Prostate gland (tissue), 2 donors: ENCODE measurements at regions not wholly inside any gene's neighbourhood (a gene's known extent, or its start where the extent isn't known, plus 50 kb on each side); places are given as distances from the start of the nearest gene placed in this dataset.

Source experiments
- DNase-seq: peaks from one replicate; pipeline ENCODE4 v3.0.0-alpha.2; 2019; ENCODE audit warnings: low spot score
- H3K27ac ChIP-seq, 2 donors: fragments of 200-600 bp; sonication (generic); 2 replicates each; pipeline ENCODE4 v1.5.1; 2017 to 2019
- H3K27me3 ChIP-seq: fragments of 200-600 bp; sonication (generic); replicated peaks from 2 replicates; pipeline ENCODE4 v1.5.1; 2019; ENCODE audit not compliant: insufficient read depth
- H3K36me3 ChIP-seq, 2 donors: fragments of 200-600 bp; sonication (generic); 1 replicate in 1 of 2; 2 replicates in 1 of 2; pipeline versions ENCODE4 v1.5.1 to v1.8.1; 2017 to 2019
- H3K4me1 ChIP-seq: fragments of 200-600 bp; sonication (generic); replicated peaks from 2 replicates; pipeline ENCODE4 v1.5.1; 2019
- H3K4me3 ChIP-seq, 2 donors: fragments of 200-600 bp; sonication (generic); 2 replicates each; pipeline ENCODE4 v1.5.1; 2017 to 2019
- H3K9me3 ChIP-seq: fragments of 200-600 bp; sonication (generic); 2 replicates; pipeline ENCODE4 v1.5.1; 2017
- POLR2A ChIP-seq: fragments of 450-650 bp; IDR thresholded peaks from one replicate; pipeline ENCODE4 v1.6.1; 2016; ENCODE audit warnings: antibody characterized with exemption, mild to moderate bottlenecking
- POLR2AphosphoS5 ChIP-seq: sonication (generic); formaldehyde crosslinking; IDR thresholded peaks from one replicate; pipeline ENCODE4 v1.6.1; 2017; ENCODE audit warnings: antibody characterized with exemption
- WGBS: methylation state at CpG from one replicate; pipeline ENCODE4 v1.1.5; 2018; 5-methylcytosine and 5-hydroxymethylcytosine counted together
- intact Hi-C: fragments of 100-400 bp; cut with DNase I; formaldehyde crosslinking; loops from one replicate; pipeline ENCODE4 v1.14.2; 2022
- TF ChIP-seq, protein P1 (sequence below), 4 experiments: fragments of 200-600 bp in 2 of 4; fragments of 450-650 bp in 2 of 4; sonication (generic) in 2 of 4; IDR thresholded peaks; 1 replicate in 3 of 4; 2 replicates in 1 of 4; pipeline ENCODE4 v1.5.1; 2016 to 2019; ENCODE audit warnings: antibody characterized with exemption in 4 of 4, mild to moderate bottlenecking in 2 of 4, moderate library complexity in 2 of 4

- Histone ChIP-seq H3K27ac (no peak overlapping the region), H3K27me3 (no peaks in the 10 kb centered on the region), H3K4me1 (no peaks in the 10 kb centered on the region), H3K9me3 (no peaks in the 10 kb centered on the region), H3K36me3 (no peaks in the 10 kb centered on the region), H3K4me3 (no peak overlapping the region)
- DNase-seq, result no peak
- intact Hi-C loops, result no loop called here
- 81% methylated on average over 4 of the region's 4 CpGs for WGBS
- TF ChIP-seq POLR2A (no peak), POLR2AphosphoS5 (no peak)
- TF ChIP-seq, protein P1, sequence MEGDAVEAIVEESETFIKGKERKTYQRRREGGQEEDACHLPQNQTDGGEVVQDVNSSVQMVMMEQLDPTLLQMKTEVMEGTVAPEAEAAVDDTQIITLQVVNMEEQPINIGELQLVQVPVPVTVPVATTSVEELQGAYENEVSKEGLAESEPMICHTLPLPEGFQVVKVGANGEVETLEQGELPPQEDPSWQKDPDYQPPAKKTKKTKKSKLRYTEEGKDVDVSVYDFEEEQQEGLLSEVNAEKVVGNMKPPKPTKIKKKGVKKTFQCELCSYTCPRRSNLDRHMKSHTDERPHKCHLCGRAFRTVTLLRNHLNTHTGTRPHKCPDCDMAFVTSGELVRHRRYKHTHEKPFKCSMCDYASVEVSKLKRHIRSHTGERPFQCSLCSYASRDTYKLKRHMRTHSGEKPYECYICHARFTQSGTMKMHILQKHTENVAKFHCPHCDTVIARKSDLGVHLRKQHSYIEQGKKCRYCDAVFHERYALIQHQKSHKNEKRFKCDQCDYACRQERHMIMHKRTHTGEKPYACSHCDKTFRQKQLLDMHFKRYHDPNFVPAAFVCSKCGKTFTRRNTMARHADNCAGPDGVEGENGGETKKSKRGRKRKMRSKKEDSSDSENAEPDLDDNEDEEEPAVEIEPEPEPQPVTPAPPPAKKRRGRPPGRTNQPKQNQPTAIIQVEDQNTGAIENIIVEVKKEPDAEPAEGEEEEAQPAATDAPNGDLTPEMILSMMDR (IDR thresholded peaks at IDR 0.05), result no peak
Observed at GRCh38 chr2:224185023-224185601, 146.0 kb upstream of the SERPINE2 start.

- no peaks in the 10 kb centered on the region for H3K27me3 ChIP-seq
- H3K4me3 ChIP-seq, result no peak overlapping the region
- H3K36me3 ChIP-seq, result no peaks in the 10 kb centered on the region
- no peak for TF ChIP-seq POLR2AphosphoS5
- TF ChIP-seq, protein P1 (IDR thresholded peaks at IDR 0.05), result no peak
- no peak for TF ChIP-seq POLR2A
- WGBS, result 77% methylated on average over 3 of the region's 3 CpGs
- DNase-seq, result no peak
- intact Hi-C loops, result no loop called here
- H3K9me3 ChIP-seq, result no peaks in the 10 kb centered on the region
- no peak overlapping the region for H3K27ac ChIP-seq
- H3K4me1 ChIP-seq, result no peaks in the 10 kb centered on the region
Observed at GRCh38 chr2:224183086-224183485, 144.0 kb upstream of the SERPINE2 start.

- Histone ChIP-seq H3K27me3 (no peaks in the 10 kb centered on the region), H3K4me1 (no peaks in the 10 kb centered on the region), H3K9me3 (no peaks in the 10 kb centered on the region), H3K4me3 (no peak overlapping the region), H3K36me3 (no peaks in the 10 kb centered on the region), H3K27ac (no peak overlapping the region)
- DNase-seq, result no peak
- TF ChIP-seq, protein P1 (IDR thresholded peaks at IDR 0.05), result no peak
- TF ChIP-seq POLR2A (no peak), POLR2AphosphoS5 (no peak)
- intact Hi-C loops, result no loop called here
- WGBS, result 60% methylated on average over 3 of the region's 3 CpGs
Observed at GRCh38 chr2:224182498-224182897, 143.4 kb upstream of the SERPINE2 start.

- H3K4me1 ChIP-seq, result no peaks in the 10 kb centered on the region
- H3K9me3 ChIP-seq, result no peaks in the 10 kb centered on the region
- TF ChIP-seq, protein P1 (IDR thresholded peaks at IDR 0.05), result no peak
- TF ChIP-seq POLR2AphosphoS5, result no peak
- TF ChIP-seq POLR2A, result no peak
- 49% methylated on average over 6 of the region's 6 CpGs for WGBS
- H3K4me3 ChIP-seq, result no peak overlapping the region
- no peaks in the 10 kb centered on the region for H3K27me3 ChIP-seq
- intact Hi-C loops, result no loop called here
- no peak for DNase-seq
- no peaks in the 10 kb centered on the region for H3K36me3 ChIP-seq
- no peak overlapping the region for H3K27ac ChIP-seq
Observed at GRCh38 chr2:224181534-224182155, 142.6 kb upstream of the SERPINE2 start.

- Histone ChIP-seq H3K27ac (no peak overlapping the region), H3K4me1 (no peaks in the 10 kb centered on the region), H3K27me3 (no peaks in the 10 kb centered on the region), H3K4me3 (no peak overlapping the region), H3K9me3 (no peaks in the 10 kb centered on the region), H3K36me3 (no peaks in the 10 kb centered on the region)
- WGBS, result 72% methylated on average over 4 of the region's 4 CpGs
- DNase-seq, result no peak
- no peak for TF ChIP-seq POLR2AphosphoS5
- TF ChIP-seq POLR2A, result no peak
- intact Hi-C loops, result no loop called here
Observed at GRCh38 chr2:224180810-224181209, 141.7 kb upstream of the SERPINE2 start.
